Ishikawa (cell line): ENCODE measurements at regions not wholly inside any gene's neighbourhood (a gene's known extent, or its start where the extent isn't known, plus 50 kb on each side); places are given as distances from the start of the nearest gene placed in this dataset.

Experiments
- CEBPB ChIP-seq: IDR thresholded peaks from 2 replicates; pipeline ENCODE4 v1.6.1; 2012
- CREB1 ChIP-seq: IDR thresholded peaks from 2 replicates; pipeline ENCODE4 v1.6.1; 2012; ENCODE audit warnings: low read depth
- YY1 ChIP-seq: IDR thresholded peaks from 2 replicates; pipeline ENCODE4 v1.6.1; 2012; ENCODE audit warnings: low read depth

- TF ChIP-seq CEBPB, result no peak
- TF ChIP-seq YY1, result no peak
- TF ChIP-seq CREB1, result no peak
Measured at GRCh38 chr6:156686301-156686994, 90.7 kb upstream of the ARID1B start.
